Glutamatergic neuron (in vitro differentiated cells): ENCODE measurements at regions not wholly inside any gene's neighbourhood (a gene's known extent, or its start where the extent isn't known, plus 50 kb on each side); places are given as distances from the start of the nearest gene placed in this dataset.

Source experiments
- DNase-seq: peaks from one replicate; pipeline ENCODE4 v3.0.0; 2022
- H3K27ac Mint-ChIP-seq: one replicate; pipeline ENCODE4 v1.8.0; 2020; ENCODE audit warnings: mild to moderate bottlenecking, mixed read lengths, inconsistent platforms; ENCODE audit not compliant: unreplicated experiment
- H3K27me3 Mint-ChIP-seq: one replicate; pipeline ENCODE4 v1.8.0; 2020; ENCODE audit warnings: mild to moderate bottlenecking, moderate library complexity, mixed read lengths, inconsistent platforms; ENCODE audit not compliant: unreplicated experiment
- H3K36me3 Mint-ChIP-seq: one replicate; pipeline ENCODE4 v1.8.0; 2020; ENCODE audit warnings: mild to moderate bottlenecking, mixed read lengths, inconsistent platforms; ENCODE audit not compliant: unreplicated experiment
- H3K4me1 Mint-ChIP-seq: one replicate; pipeline ENCODE4 v1.8.0; 2020; ENCODE audit warnings: mild to moderate bottlenecking, low read depth, mixed read lengths, inconsistent platforms; ENCODE audit not compliant: unreplicated experiment
- H3K4me3 Mint-ChIP-seq: one replicate; pipeline ENCODE4 v1.8.0; 2020; ENCODE audit warnings: mild to moderate bottlenecking, mixed read lengths, inconsistent platforms; ENCODE audit not compliant: unreplicated experiment
- H3K9me3 Mint-ChIP-seq: one replicate; pipeline ENCODE4 v1.8.0; 2020; ENCODE audit warnings: mild to moderate bottlenecking, moderate library complexity, mixed read lengths, inconsistent platforms; ENCODE audit not compliant: unreplicated experiment
- TF ChIP-seq, protein P1 (sequence below): fragments of 200-600 bp; sonication (generic); IDR thresholded peaks from one replicate; pipeline ENCODE4 v1.5.0; 2021; ENCODE audit not compliant: partially characterized antibody, unreplicated experiment

DNA sequence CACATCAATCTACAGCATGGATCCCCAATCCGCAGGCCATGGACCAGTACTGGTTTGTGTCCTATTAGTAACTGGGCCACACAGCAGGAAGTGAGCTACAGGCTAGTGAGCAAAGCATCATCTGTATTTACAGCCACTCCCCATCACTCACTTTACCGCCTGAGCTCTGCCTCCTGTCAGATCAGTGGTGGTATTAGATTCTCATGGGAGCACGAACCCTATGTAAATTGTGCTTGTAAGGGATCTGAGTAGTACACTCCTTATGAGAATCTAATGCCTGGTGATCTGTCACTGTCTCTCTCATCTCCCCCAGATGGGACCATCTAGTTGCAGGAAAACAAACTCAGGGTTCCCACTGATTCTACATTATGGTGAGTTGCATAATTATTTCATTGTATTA lies 212.7 kb upstream of the FAM174A start:
- no peaks in the 10 kb centered on the region for H3K36me3 Mint-ChIP-seq
- no peaks in the 10 kb centered on the region for H3K27me3 Mint-ChIP-seq
- no peaks in the 10 kb centered on the region for H3K9me3 Mint-ChIP-seq
- no peak overlapping the region for H3K4me3 Mint-ChIP-seq
- no peak overlapping the region for H3K27ac Mint-ChIP-seq
- DNase-seq: no peak
- H3K4me1 Mint-ChIP-seq: no peaks in the 10 kb centered on the region
- TF ChIP-seq, protein P1, sequence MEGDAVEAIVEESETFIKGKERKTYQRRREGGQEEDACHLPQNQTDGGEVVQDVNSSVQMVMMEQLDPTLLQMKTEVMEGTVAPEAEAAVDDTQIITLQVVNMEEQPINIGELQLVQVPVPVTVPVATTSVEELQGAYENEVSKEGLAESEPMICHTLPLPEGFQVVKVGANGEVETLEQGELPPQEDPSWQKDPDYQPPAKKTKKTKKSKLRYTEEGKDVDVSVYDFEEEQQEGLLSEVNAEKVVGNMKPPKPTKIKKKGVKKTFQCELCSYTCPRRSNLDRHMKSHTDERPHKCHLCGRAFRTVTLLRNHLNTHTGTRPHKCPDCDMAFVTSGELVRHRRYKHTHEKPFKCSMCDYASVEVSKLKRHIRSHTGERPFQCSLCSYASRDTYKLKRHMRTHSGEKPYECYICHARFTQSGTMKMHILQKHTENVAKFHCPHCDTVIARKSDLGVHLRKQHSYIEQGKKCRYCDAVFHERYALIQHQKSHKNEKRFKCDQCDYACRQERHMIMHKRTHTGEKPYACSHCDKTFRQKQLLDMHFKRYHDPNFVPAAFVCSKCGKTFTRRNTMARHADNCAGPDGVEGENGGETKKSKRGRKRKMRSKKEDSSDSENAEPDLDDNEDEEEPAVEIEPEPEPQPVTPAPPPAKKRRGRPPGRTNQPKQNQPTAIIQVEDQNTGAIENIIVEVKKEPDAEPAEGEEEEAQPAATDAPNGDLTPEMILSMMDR: no peak

GRCh38 chr5:100319885-100320284 lies 215.3 kb upstream of the FAM174A start:
- H3K4me3 Mint-ChIP-seq: no peak overlapping the region
- no peaks in the 10 kb centered on the region for H3K9me3 Mint-ChIP-seq
- TF ChIP-seq, protein P1: no peak
- no peaks in the 10 kb centered on the region for H3K4me1 Mint-ChIP-seq
- H3K27me3 Mint-ChIP-seq: peaks cover 2% of the 10 kb centered on the region
- no peaks in the 10 kb centered on the region for H3K36me3 Mint-ChIP-seq
- H3K27ac Mint-ChIP-seq: no peak overlapping the region
- no peak for DNase-seq

DNA sequence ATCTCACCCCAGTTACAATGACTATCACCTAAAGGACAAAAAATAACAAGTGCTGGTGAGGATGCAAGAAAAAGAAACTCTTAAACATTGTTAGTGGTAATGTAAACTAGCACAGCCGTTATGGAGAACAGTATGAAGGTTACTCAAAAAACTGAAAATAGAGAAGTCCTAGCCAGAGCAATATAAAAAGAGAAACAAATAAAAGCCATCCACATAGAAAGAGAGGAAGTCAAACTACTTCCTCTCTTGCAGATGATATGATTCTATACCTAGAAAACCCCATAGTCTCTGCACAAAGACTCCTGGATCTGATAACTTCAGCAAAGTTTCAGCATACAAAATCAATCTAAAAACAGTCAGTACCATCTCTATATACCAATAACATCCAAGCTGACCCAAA lies 221.5 kb upstream of the FAM174A start:
- Mint-ChIP-seq H3K36me3 (no peaks in the 10 kb centered on the region), H3K27me3 (peaks cover 2% of the 10 kb centered on the region), H3K9me3 (no peaks in the 10 kb centered on the region), H3K4me1 (no peaks in the 10 kb centered on the region), H3K4me3 (no peak overlapping the region), H3K27ac (no peak overlapping the region)
- TF ChIP-seq, protein P1: no peak
- no peak for DNase-seq

- Mint-ChIP-seq H3K27ac (no peak overlapping the region), H3K4me1 (no peaks in the 10 kb centered on the region)
- TF ChIP-seq, protein P1: no peak
These were observed 223.4 kb upstream of the FAM174A start for GRCh38 chr5:100311806-100312205.

GRCh38 chr5:100306000-100306399 lies 229.2 kb upstream of the FAM174A start:
- H3K36me3 Mint-ChIP-seq: no peaks in the 10 kb centered on the region
- H3K9me3 Mint-ChIP-seq: no peaks in the 10 kb centered on the region
- no peaks in the 10 kb centered on the region for H3K4me1 Mint-ChIP-seq
- H3K27me3 Mint-ChIP-seq: no peaks in the 10 kb centered on the region
- TF ChIP-seq, protein P1: no peak
- no peak overlapping the region for H3K4me3 Mint-ChIP-seq
- DNase-seq: no peak
- no peak overlapping the region for H3K27ac Mint-ChIP-seq

More at GRCh38 chr5:100311806-100312205, 223.4 kb upstream of the FAM174A start:
- no peak overlapping the region for H3K4me3 Mint-ChIP-seq
- DNase-seq: no peak
- peaks cover 2% of the 10 kb centered on the region for H3K27me3 Mint-ChIP-seq
- H3K36me3 Mint-ChIP-seq: no peaks in the 10 kb centered on the region
- H3K9me3 Mint-ChIP-seq: no peaks in the 10 kb centered on the region
